ENCODE measurements at regions not wholly inside any gene's neighbourhood (a gene's known extent, or its start where the extent isn't known, plus 50 kb on each side); places are given as distances from the start of the nearest gene placed in this dataset.
"Not testable (repeated sequence)": the region's sequence is repeated elsewhere in the genome, so short reads cannot be mapped to it uniquely, and the experiment has no call there.

DNA sequence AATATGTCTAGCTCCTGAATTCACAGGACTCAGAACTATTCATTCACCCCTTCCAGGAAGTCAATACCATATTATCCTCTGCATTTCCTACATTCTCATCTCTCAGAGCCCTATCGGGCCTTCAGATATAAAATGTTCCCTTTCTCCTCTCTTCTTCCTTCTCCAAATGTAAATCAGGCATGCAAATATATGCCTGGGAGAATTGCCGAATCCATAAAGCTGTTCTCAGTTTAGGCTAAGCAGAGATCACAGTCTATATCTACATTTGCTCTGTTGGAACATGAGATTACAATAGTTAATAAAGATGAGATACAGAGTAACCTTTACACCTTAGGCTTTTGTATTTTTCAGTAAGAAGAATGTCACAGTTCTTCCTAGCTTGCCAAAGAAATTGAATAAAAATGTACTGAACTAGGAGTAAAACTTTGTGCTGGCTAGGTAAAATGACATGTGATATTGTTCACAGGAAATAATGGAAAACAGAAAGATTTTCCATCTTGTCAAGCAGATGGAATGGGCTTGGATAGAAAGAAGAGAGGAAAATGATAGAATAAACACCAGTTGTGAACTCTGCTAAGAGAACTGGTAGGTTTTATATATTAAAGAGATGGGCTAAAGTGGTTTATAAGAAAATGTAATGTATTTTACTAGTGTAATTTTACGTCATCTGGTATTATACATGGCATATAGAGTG lies 161.5 kb downstream of the NRIP1 start:
- DNase-seq = no peak

DNA sequence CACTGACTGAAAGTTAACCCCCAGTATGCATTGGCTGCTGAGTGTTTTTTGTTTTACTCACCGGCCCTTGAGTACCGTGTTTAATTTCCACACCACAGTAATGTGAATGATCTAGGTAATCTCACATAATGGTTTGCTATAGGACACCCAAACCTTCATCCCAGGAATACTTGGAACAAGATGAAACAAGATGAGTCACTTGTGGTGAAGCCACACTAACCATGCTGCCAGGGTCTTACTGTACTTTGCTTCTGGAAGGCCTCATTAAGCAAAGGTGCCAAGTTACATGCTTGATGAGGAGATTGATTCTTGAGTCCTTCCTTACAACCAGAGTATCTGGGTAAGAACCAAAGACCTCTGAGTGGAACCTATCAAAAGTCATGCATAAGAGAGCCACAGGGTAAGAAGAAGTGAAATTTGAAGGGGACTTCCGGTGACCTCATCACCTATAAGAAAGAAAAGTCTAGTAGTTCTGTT lies 163.3 kb downstream of the NRIP1 start:
- DNase-seq = no peak

DNA sequence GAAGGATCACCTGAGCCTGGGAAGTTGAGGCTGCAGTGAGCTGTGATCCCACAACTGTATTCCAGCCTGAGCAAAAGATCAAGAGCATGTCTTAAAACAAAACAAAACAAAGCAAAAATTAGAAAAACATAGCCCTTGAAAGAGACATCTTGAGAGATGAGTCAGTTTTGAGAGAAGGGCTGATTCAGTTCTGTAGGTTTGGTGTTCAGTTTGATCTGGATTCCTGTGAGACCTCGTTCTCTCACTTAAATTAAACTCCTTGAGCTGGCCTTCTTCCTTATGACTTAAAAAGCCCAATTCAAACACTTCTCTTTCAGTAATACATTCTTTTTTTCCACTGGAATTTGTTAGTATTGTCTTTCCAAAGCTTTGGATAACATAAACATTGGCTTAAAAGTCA lies 164.2 kb downstream of the NRIP1 start:
- DNase-seq = no peak

DNA sequence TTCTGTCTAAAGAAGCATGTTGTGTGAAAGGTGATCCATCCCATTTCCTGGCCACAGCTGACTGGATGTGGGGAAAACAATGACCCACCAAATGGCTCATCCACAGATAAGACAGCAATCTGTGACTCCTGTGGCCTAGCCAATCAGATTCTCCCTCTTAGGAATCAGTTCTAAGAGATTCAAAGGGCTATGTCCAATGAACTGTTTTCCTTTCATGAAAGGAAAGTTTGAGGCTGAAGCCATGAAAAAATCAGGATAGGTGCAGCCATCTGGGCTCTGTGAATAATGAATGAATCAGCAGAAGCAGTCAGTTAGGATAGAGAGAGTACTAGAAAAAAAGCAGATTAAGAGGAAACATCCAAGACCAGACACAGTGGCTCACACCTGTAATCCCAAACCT lies 164.7 kb downstream of the NRIP1 start:
- no peak for DNase-seq

DNA sequence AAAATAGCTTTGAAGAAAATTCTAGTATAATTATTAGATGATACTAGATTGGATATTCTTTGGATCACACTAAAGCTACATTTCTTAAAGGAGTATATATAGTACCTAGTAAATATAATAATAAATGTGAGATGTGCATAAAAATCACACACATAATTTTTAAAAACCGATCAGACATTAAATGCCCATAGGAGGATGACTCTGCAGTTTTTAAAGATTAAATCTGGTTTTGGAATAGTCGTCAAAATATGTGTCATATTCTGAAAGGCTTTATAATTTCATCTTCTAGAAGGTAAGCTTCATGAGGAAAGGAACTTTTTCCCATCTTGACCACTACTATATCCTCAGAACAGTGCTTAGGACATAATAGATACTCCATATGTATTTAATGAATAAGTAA lies 169.0 kb downstream of the NRIP1 start:
- DNase-seq = no peak

DNA sequence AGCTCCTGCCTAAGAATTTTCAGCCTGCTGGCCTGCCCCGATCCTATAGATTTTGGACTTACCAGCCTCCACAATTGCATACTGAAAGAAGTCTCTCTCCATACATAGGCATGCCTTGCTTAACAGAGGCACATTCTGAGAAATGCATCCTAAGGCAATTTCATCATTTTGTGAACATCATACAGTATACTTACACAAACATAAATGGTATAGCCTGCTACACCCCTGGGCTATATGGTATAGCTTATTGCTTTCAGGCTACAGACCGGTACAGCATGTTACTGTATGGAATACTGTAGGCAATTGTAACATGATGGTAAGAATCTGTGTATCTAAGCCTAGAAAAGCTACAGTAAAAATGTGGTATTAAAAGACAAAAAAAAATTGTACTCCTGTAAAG lies 174.7 kb downstream of the NRIP1 start:
- no peak for DNase-seq

DNA sequence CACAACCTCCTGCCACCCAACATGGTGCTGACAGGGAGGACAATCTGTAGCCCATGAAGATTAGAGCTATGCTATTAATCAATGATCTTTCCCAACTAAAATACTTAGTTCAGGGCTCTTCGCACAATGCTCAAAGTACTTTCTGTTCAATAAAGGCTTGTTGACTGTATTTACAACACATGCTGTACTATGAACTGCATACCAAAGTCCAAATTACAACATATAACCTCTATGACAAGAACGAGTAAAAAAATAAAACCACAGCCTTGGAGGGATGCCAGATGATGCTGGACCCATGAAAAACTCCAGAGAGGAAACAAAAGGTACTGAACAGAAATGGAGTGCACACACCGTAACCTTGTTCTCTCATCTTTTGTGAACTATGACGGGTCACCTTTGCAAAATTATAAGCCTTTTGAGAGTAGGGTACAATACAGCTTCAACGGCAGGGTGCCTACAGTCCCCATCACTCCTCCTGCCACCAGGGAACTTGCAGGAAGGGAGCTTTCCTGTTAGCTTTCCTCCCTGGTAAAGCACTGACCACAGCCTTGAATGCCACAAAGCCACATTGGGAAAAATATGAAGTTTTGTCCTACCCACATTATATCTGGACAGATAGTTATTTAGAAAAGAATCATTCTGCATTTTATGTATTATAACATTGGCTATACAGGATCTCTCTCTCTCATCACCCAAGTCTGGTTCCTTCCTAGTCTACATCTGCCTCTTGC lies 175.6 kb downstream of the NRIP1 start:
- no peak for DNase-seq

DNA sequence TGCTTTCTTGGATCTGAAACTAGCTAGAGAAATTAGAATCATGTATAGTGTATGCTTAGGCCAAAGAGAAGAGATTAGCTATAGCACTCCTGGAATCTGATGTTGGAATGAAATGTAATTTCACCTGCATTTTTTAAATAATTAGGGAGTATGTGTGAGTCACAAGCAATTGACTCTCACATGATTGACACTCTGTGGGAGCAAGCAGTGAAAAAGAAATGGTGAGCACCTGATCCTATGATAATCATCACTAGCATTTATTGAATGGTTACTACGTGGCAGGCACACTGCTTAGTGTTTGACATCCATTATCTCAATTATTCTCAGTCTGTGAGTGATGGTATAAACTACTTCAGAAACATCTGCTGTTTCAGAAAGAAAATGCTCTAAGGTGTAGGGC lies 176.6 kb downstream of the NRIP1 start:
- DNase-seq = no peak

DNA sequence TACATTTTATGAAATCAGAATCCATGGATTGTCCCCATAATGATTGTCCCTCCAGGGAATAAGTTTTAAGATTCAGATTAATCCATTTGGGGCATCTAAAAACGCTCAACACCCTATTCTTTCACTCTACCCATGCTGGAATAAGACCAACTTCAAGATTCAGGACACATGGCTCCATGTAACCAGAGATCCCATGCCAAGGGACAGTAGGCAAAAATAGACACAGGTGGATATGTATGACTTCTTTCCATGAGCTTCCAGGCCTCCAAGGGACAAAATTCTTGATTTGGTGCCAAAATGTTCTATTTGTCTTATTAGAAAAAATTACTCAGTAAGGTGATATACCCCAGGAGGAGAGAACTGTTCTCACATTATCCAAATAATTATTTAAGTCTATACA lies 178.8 kb downstream of the NRIP1 start:
- no peak for DNase-seq

DNA sequence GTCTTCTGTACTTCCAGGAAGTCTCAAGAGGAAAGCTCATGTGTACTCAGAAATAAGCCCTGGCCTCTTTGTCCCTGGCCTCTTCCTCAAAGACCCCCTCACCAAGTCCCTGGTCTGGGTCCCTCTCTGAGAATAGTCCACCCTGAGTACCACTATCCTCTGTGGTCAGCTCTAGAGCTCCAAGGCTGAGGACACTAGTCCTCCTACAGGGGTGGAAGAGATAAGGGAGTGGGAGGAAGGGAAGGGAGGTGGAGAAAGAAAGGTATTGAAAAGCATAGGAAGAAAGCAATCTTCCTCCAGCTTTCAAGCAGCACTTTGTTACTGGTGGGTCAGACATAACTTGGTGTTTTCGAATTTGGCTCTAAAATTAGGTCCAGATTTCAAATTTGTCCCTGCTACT lies 181.4 kb downstream of the NRIP1 start:
- no peak for DNase-seq

DNA sequence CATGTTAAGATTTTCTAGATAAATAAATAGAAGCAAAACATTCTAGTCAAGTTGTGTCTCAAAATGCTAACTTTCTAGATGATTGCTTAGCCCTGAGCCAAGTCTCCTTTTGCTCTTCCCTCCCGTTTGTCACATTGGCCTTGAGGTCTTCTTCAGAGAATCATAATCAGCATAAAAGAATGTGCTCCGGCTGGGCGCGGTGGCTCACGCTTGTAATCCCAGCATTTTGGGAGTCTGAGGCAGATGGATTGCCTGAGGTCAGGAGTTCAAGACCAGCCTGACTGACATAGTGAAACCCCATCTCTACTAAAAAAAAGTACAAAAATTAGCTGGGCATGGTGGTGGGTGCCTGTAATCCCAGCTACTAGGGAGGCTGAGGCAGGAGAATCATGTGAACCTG lies 182.3 kb downstream of the NRIP1 start:
- not testable (repeated sequence) for DNase-seq

DNA sequence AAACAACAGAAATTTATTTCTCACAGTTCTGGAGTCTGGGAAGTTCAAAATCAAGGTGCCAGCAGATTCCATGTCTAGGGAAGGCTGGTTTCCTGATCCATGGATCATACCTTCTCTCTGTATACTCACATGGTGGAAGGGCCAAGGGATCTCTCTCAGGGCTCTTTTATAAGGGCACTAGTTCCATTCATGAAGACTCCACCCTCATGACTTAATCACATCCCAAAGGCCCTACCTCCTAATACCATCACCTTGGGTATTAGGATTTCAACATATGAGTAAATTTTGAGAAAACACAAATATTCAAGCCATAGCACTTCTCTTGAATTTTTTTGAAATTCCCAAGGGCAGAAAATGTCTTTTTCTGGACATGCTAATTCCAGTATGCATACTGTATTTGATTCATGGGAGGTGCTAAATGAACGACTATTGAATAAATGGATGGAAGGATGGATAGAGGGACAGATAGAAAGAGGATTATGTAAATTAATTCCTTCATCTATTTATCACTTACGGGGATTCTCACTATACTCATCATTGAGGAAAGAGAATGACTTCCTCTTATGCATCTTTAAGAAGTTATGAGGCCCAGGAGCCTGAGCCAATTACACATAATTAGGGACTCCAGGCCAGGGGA lies 182.8 kb downstream of the NRIP1 start:
- no peak for DNase-seq

DNA sequence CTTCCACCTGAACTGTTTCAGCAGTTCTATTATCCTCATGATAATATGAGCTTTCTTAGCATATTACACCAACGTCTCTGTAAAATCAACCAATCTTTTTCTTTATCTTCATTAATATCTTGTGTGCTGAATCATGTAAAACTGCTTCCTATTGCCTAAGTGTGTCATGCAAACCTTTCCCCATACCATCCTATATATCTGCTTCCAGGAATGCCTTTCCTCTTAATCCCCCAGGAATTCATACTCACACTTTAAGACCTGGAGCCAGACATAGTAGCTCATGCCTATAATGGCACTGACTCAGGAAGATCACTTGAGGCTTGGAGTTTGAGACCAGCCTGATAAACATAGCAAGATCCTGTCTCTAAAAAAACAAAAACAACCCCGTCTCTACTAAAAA lies 183.9 kb downstream of the NRIP1 start:
- DNase-seq = no peak

DNA sequence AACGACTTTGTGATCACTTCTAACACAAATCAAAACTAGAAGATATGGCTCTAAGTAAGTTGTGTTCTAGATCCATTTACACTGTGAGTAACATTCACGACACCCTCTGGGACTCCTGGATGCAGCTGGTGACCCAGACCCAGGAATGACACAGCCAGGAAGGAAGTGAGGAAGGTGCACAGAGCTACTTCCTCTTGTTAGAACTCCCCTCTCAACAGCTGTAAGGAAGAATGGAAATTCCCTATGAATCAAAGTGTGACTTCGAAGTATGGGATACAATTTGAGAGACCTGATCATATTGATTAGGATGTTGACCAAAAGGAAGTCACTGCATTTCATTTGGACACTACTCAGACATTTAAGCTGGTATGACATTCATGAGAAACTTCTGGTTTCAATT lies 185.3 kb downstream of the NRIP1 start:
- no peak for DNase-seq

DNA sequence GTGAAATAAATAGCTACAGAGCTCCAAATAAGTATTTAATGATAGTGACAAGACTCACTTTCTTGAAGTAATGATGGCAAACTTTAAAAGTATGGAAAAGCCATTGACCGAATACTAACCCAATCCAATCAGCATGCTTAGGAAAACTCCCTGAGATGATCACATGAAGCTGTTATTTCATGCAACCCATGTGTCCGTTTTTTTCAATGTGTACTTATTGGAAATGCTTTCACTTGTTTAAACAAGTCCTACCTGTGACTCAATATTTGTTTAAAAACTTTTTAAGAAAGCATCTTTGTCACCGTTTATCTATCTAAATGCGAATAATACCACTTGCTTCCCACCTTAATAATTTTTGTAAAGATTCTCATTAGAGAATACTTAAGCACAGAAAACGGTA lies 185.8 kb downstream of the NRIP1 start:
- no peak for DNase-seq

DNA sequence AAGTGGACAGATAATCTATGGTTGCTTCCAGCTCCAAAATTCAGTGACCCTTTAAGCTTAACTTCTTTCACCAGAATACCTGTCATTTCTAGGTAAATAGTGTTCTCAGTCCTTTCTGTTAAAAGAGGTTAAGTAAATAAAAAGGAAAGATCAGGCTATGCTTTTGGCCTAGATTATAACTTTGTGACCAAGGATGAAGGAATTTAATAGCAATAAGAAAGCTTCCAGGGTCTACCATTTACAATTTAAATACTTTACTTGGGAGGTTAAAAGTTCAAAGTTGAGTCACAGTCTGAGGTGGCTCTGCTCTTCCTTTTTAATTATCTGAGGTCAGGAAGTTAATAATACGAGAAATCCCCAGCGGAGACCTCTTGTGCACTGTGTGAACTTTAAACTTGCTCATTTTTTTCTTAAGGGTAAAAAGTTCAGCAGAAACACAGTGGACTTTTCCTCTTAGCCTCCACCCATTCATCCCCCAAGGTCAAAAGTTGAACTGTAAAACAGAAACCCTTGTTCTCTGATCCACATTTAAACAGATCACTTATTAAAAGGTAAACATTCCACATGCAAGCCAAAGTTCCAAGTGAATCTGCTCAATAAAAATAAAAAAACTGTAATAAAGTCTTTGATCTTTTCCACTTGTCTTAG lies 187.1 kb downstream of the NRIP1 start:
- DNase-seq = no peak

DNA sequence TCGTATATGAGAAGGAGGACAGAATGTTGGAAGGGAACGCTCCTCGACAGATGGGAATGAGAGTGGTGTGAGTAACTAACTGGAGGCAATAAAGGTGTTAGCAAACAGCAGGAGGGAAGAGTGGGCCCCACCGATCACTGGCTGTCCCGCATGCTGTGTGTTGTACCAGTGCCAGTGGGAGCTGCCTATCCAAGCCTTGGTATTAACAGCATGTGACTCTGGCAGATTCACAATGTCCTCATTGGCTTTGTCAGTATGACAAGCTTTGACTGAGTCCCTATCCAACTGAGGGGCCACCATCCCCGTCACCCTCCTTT lies 188.3 kb downstream of the NRIP1 start:
- DNase-seq = no peak

DNA sequence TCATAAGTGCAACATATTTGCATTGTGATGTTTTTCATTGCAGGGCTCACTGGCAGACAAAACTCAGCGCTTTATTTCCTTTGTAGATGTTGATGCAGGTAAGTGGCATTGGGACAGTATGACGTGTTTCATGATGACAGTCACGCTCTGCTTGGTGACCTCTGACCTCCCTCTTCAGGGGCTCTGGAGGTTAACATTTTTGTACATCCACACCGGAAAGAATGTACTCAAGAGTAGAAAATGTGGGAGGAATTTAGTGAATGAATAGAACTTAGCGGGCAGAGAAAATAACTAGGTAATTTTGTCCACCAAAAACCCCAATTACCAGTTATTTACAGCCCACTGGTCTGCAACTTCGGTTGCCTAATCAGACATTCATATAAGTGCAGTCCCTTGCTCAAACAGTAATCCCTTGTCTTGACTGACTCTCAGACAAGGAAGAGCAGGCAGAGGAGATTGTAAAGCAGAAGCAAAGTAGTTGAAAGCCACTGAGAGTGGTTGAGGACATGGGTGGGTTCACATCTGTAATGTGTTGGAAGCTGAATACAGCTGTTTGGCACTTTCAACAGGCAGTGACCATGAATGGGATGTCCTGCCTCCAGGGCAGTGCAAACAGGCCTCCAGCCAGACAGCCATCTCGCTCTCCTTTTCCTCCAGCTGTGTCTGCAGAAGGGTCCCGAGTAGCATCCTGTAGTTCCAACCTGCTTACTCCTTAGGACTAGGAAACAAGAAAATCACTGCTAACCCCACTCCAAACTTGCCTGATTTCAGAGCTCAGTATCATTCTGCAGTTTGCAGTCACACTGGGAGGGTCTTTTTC lies 188.9 kb downstream of the NRIP1 start:
- DNase-seq = no peak

DNA sequence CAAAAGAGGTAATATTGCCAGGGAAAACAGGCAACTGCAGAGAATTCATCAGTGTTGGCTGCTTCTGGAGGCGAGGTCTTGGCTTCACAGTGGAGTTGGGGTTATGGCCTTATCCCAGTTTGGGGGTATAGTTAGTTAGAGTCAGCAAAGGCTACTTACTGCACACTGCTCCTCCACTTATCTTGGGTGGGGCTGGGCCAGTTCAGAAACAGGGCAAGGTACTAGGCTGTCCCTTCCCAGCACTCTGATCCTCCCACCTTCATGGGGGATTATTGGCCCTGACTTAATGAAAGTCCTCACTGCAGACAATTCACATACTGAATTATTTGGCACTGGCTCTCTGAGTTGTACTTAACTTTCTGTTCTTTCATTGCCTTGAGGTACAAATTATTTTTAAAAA lies 189.6 kb downstream of the NRIP1 start:
- no peak for DNase-seq

DNA sequence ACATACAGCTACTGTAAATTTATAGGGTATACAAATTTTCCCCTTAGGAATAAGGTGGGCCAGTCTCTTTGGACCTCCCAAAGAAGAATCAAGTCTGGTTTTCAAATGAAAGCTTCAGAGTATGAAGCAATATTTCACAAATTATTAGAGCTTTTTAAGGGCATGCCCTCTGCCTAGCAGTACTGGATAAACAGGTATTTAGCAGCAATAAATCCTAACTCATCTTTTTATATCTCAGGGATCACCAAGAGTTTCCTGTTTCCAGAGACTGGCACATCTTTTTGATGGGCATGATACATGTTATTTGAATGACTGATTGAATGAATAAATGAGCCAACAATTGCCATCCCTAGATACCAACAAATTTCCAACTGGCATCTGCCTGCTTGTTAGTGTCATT lies 190.4 kb downstream of the NRIP1 start:
- no peak for DNase-seq

DNA sequence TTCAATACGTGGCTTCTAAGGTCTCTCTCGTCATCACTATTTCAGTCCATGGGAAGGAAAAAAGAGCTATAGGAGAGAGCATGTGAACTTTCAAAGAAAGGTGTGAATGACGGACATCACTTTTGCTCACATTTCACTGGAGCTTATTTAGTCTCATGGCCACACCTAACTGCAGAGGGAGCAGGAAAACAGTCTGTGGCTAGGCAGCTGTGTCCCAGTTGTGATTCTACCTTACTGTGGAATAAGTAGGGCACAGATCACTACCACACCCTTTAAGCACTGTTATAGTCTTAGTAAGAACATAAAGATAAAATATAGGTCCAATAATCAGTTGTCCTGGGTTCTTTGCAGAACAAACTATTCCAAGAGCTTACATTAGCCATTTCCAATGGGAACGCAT lies 192.9 kb downstream of the NRIP1 start:
- no peak for DNase-seq

DNA sequence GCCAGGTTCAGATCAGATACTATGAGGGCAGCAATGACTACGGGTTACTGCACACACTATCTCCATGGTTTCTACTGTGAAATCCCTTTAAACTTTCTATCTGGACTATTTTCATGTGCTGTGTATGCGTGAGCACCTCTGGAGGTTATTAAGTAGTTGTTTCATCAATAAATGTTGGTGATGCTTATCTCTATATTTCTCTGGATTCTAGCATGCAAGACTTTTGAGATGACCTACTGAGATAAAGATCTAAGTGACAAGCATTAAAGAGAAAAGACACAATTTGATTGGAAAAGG lies 194.0 kb downstream of the NRIP1 start:
- DNase-seq = no peak
